NCI-H2196 treated with DMSO at 0.1 percent for 48 hours (cell line): ENCODE measurements at regions not wholly inside any gene's neighbourhood (a gene's known extent, or its start where the extent isn't known, plus 50 kb on each side); places are given as distances from the start of the nearest gene placed in this dataset.
"Not testable (repeated sequence)": the region's sequence is repeated elsewhere in the genome, so short reads cannot be mapped to it uniquely, and the experiment has no call there.

Experiments used
- DNase-seq: peaks from one replicate; lab custom pipeline; 2025; ENCODE audit not compliant: unreplicated experiment; lab: John Stamatoyannopoulos, UW

GRCh38 chr11:29184939-29185890 lies 831.6 kb downstream of the KCNA4 start:
- no peak for DNase-seq

GRCh38 chr11:29183301-29183700 lies 833.5 kb downstream of the KCNA4 start:
- DNase-seq = no peak

GRCh38 chr11:29173660-29174062 lies 843.2 kb downstream of the KCNA4 start:
- DNase-seq = no peak

- DNase-seq = no peak
Measured at GRCh38 chr11:29171360-29171950, 845.4 kb downstream of the KCNA4 start.

- no peak for DNase-seq
Measured at GRCh38 chr11:29166306-29166705, 850.5 kb downstream of the KCNA4 start.

- no peak for DNase-seq
Measured at GRCh38 chr11:29163231-29163630, 853.6 kb downstream of the KCNA4 start.

GRCh38 chr11:29162491-29162890 lies 854.3 kb downstream of the KCNA4 start:
- DNase-seq = no peak

GRCh38 chr11:29161191-29161590 lies 855.6 kb downstream of the KCNA4 start:
- no peak for DNase-seq

GRCh38 chr11:29159552-29160465 lies 857.0 kb downstream of the KCNA4 start:
- DNase-seq = no peak

- no peak for DNase-seq
Measured at GRCh38 chr11:29153078-29153477, 863.8 kb downstream of the KCNA4 start.

- DNase-seq = not testable (repeated sequence)
Measured at GRCh38 chr11:29142573-29142972, 874.3 kb downstream of the KCNA4 start.

- no peak for DNase-seq
Measured at GRCh38 chr11:29135504-29135903, 881.3 kb downstream of the KCNA4 start.

- no peak for DNase-seq
Measured at GRCh38 chr11:29131055-29131454, 885.8 kb downstream of the KCNA4 start.

- DNase-seq = no peak
Measured at GRCh38 chr11:29129844-29130243, 887.0 kb downstream of the KCNA4 start.

GRCh38 chr11:29127461-29127860 lies 889.4 kb downstream of the KCNA4 start:
- no peak for DNase-seq

GRCh38 chr11:29125606-29126005 lies 891.2 kb downstream of the KCNA4 start:
- no peak for DNase-seq

GRCh38 chr11:29124470-29124869 lies 892.4 kb downstream of the KCNA4 start:
- DNase-seq = no peak

GRCh38 chr11:29119707-29120618 lies 896.9 kb downstream of the KCNA4 start:
- no peak for DNase-seq

- no peak for DNase-seq
Measured at GRCh38 chr11:29119116-29119515, 897.7 kb downstream of the KCNA4 start.

GRCh38 chr11:29100967-29101366 lies 915.9 kb downstream of the KCNA4 start:
- DNase-seq = no peak
